ENCODE measurements at regions not wholly inside any gene's neighbourhood (a gene's known extent, or its start where the extent isn't known, plus 50 kb on each side); places are given as distances from the start of the nearest gene placed in this dataset.

- no peak for TF ChIP-seq SUZ12 (IDR thresholded peaks at IDR 0.05)
- no peak for TF ChIP-seq ELF4 (IDR thresholded peaks at IDR 0.05)
- no peak for TF ChIP-seq SP1 (IDR thresholded peaks at IDR 0.05)
- no peak for TF ChIP-seq BHLHE40 (IDR thresholded peaks at IDR 0.05; ENCODE audit: borderline replicate concordance)
- no peak for TF ChIP-seq ARNT (IDR thresholded peaks at IDR 0.05)
- TF ChIP-seq PKNOX1 (IDR thresholded peaks at IDR 0.05) = no peak
- no peak for TF ChIP-seq FOXM1 (IDR thresholded peaks at IDR 0.05; ENCODE audit: borderline replicate concordance)
- no peak for TF ChIP-seq FOXA1 (IDR thresholded peaks at IDR 0.05)
- no peak for TF ChIP-seq NFRKB (IDR thresholded peaks at IDR 0.05)
- TF ChIP-seq ZNF384 (IDR thresholded peaks at IDR 0.05) = no peak
- no peak for TF ChIP-seq FOXK2 (IDR thresholded peaks at IDR 0.05)
- no peak for TF ChIP-seq TARDBP (IDR thresholded peaks at IDR 0.05)
- TF ChIP-seq LEF1 (IDR thresholded peaks at IDR 0.05; ENCODE audit: borderline replicate concordance) = no peak
- no peak for TF ChIP-seq L3MBTL2 (conservative IDR thresholded peaks at IDR 0.05)
Measured at GRCh38 chr1:166253076-166253779, 86.4 kb upstream of the FAM78B start.
